ENCODE measurements at regions not wholly inside any gene's neighbourhood (a gene's known extent, or its start where the extent isn't known, plus 50 kb on each side); places are given as distances from the start of the nearest gene placed in this dataset.
"Not testable (repeated sequence)": the region's sequence is repeated elsewhere in the genome, so short reads cannot be mapped to it uniquely, and the experiment has no call there.

- DNase-seq (ENCODE audit: low spot score) = no peak
Measured at GRCh38 chr11:129699711-129700304, 115.8 kb upstream of the TMEM45B start.

DNA sequence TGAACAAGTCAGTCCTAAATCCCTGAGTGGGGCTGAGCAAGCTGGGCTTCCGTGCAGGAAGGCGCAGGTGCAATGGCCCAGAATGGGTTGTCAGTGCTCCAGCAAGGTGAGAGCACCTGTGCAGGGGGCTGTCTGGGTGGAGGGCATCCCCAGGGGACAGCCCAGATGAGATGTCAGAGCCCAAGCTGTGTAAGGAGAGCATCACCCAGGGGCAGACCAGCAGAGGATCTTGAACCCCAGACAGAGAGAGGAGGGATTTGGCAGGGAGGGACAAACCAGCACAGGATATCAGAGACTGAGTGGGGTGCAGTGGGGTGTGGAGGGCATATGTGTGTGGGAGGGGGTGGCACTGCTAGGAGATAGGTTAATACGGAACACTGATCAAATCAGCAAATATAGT, 114.9 kb upstream of the TMEM45B start:
- no peak for DNase-seq (ENCODE audit: low spot score)

DNA sequence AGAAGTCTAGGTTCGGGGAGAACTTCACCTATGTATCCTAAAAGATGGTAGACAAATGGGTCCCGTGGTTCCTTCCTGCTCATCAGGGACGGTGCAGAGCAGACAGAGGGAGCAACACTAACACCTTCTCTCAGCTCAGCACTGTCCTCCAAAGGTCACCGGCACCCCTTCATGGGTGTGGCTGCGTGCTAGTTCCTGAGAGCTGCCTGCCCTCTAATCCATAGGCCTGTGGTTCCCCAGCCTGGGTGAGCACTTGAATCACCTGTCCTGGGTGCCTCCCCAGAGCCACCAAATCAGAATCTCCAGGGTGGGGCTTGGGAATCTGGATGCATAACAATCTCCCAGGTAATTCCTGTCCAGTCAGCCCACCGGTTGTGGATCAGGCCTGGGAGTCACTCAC, 113.9 kb upstream of the TMEM45B start:
- DNase-seq (ENCODE audit: low spot score) = no peak

- DNase-seq (ENCODE audit: low spot score) = no peak
Measured at GRCh38 chr11:129702410-129703398, 112.9 kb upstream of the TMEM45B start.

DNA sequence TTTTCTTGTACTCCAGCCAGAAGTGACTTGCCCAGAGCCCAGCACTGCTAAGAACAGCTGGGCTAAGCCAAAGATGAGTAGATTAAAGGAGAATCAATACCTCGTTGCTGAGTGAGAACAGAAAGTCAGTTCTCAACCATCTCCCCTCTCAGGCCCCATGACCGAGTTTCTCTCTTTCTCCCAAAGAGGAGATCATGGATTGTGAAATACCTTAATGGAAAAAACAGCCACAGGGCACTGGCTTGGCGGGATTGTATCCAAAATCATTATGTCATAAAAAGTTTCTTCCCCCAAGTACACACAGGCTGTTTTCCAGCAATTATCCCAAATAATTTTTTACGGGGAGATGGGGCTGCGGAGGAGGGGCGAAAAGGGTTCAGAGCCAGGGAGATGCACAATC, 111.8 kb upstream of the TMEM45B start:
- DNase-seq (ENCODE audit: low spot score) = no peak

GRCh38 chr11:129704831-129705230, 110.8 kb upstream of the TMEM45B start:
- no peak for DNase-seq (ENCODE audit: low spot score)

- DNase-seq (ENCODE audit: low spot score) = no peak
Measured at GRCh38 chr11:129705341-129705740, 110.3 kb upstream of the TMEM45B start.

GRCh38 chr11:129705933-129706332, 109.7 kb upstream of the TMEM45B start:
- no peak for DNase-seq (ENCODE audit: low spot score)

DNA sequence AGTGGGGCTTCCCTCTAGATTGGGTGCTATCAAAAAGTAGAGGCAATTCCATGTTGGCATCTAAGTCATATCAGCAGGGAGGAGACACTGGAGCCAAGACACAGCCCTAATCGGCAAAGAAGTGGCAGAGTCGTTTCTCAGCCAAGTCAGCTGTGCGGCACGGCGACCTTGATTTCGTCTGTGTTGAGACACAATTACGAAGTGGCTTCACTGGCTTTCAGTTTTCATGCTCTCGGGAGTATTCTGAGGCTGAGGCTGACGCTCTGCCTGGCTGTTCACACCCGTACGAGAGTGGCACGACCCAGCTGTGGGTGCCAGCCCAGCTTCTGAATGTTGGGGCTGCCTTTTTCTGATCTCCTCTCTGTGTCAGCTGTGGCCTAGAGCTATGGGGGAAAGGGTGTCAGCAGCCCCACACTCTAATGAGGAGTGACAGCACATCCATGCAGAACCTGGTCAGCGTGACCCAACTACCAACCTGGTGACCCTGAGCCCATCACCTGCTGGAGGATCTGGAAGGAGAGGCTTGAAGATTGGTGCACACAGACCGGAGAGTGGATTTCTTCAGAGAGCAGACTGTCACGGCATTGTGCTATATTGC, 105.7 kb upstream of the TMEM45B start:
- DNase-seq (ENCODE audit: low spot score) = no peak

DNA sequence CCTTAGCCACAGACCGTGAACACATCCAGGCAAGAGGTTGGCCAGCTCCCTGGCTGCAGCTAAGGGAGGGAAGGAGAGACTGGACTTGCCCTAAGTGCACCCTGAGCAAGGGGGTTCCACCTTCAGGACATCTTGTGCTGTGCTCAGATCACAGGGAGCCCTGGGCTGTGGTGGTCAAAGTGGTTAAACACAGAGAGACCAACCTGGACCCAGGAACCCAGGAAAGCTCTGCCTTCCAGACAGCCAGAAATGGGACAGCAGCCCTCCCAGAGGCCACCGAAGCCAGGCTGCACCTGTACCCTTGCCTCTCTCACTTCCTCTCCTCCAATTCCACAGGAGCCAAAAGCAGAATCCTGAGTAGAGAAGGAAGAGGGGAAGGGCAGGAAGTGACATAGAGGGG, 105.2 kb upstream of the TMEM45B start:
- no peak for DNase-seq (ENCODE audit: low spot score)

DNA sequence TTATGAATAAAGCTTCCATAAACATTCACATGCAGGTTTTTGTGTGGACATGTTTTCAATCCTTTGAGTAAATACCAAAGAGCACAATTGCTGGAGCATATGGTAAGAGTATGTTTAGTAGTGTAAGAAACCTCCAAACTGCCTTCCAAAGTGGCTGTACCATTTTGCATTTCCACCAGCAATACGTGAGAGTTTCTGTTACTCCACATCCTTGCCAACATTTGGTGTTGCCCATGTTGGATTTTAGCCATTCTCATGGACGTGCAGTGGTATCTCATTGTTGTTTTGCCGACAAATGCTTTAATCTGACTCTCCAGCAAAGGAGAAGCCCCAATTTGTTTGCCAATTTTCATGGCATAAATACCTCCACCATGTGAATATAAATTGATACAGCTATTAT, 103.9 kb upstream of the TMEM45B start:
- no peak for DNase-seq (ENCODE audit: low spot score)

GRCh38 chr11:129712486-129713240, 103.0 kb upstream of the TMEM45B start:
- not testable (repeated sequence) for DNase-seq (ENCODE audit: low spot score)

GRCh38 chr11:129719037-129719436, 96.6 kb upstream of the TMEM45B start:
- DNase-seq (ENCODE audit: low spot score) = no peak

GRCh38 chr11:129720156-129720555, 95.5 kb upstream of the TMEM45B start:
- no peak for DNase-seq (ENCODE audit: low spot score)

- no peak for DNase-seq (ENCODE audit: low spot score)
Measured at GRCh38 chr11:129720994-129721393, 94.7 kb upstream of the TMEM45B start.

DNA sequence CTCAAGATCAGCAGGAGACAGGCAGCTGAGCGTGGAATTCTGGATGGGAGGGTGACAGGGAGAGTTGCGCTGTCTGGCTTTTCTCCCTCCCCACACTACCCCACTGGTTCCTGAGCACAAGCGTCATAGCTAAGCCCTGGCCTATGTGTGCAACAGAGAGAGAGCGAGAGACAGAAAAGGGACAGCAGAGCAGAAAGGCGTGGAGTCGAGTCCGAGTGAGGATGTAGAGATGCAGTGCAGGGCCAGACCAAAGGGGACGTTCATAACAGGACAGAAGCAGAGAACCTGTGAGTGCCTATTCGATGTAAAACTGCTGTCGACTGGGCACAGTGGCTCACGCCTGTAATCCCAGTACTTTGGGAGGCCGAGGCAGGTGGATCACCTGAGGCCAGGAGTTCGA, 94.0 kb upstream of the TMEM45B start:
- no peak for DNase-seq (ENCODE audit: low spot score)

DNA sequence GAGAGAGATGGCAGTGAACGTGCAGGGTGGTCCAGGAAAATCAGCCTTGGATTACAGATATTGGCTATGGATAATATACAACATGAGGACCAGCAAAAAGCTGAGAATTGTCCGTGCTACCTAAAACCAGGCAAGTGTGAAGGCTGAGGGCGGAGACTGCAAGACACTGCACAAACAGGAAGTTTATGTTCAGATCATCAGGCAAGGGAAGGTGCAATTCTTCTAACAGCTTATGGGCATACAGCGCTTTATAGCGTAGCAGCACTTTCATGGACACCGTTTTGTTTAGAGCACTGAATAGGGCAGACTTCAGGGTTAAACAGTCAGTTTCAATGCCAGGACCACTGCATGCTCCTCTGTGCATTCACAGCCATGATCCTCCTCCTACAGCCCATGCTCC, 93.1 kb upstream of the TMEM45B start:
- no peak for DNase-seq (ENCODE audit: low spot score)

GRCh38 chr11:129723146-129723760, 92.4 kb upstream of the TMEM45B start:
- no peak for DNase-seq (ENCODE audit: low spot score)

- DNase-seq (ENCODE audit: low spot score) = no peak
Measured at GRCh38 chr11:129723761-129724162, 91.9 kb upstream of the TMEM45B start.

GRCh38 chr11:129724866-129725265, 90.8 kb upstream of the TMEM45B start:
- DNase-seq (ENCODE audit: low spot score) = no peak

DNA sequence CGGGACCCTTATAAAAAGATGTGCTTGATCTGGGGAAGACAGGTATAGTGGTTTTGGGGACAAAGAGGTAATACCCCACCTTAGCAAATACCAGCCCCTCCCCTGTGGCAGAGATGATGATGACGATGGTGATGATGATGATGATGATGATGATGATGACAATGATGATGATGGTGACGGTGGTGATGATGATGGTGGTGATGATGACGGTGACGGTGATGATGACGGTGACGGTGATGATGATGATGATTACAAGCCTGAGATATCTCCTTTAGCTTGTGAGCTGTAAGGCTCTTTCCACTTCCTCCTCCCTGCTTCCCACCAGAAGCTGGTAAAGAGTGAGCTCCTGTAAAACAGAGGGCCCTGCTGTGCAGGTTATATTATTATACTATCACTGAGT, 89.5 kb upstream of the TMEM45B start:
- no peak for DNase-seq (ENCODE audit: low spot score)

DNA sequence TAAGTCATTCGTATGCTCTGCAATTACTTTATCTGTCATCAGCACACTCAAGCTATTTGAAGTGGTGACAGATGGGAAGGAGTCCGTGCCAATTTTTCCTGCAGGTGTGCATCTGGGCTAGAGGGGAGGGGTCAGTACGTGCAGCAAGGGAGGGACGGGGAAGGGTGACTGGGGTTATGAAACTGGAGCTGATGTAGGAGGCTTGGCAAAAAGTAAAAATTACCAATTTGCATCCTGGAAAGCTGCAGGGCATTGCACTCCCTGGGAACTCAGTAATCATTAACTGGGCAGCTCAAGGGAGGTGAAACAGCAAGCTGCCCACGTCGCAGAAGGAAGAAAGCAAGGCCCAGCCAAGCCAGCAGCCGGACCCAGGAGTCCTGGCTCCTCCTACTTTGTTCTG, 87.1 kb upstream of the TMEM45B start:
- DNase-seq (ENCODE audit: low spot score) = no peak
